WI38 (cell line): ENCODE measurements at regions not wholly inside any gene's neighbourhood (a gene's known extent, or its start where the extent isn't known, plus 50 kb on each side); places are given as distances from the start of the nearest gene placed in this dataset.

Experiments
- H3K4me3 ChIP-seq: 2 replicates; pipeline ENCODE4 v1.5.1; 2011; ENCODE audit warnings: low read depth, mild to moderate bottlenecking, control low read depth, low read length
- TF ChIP-seq, protein P1 (sequence below): IDR thresholded peaks from 2 replicates; pipeline ENCODE4 v1.5.1; 2012; ENCODE audit warnings: low read depth, mild to moderate bottlenecking, control low read depth, low read length

DNA sequence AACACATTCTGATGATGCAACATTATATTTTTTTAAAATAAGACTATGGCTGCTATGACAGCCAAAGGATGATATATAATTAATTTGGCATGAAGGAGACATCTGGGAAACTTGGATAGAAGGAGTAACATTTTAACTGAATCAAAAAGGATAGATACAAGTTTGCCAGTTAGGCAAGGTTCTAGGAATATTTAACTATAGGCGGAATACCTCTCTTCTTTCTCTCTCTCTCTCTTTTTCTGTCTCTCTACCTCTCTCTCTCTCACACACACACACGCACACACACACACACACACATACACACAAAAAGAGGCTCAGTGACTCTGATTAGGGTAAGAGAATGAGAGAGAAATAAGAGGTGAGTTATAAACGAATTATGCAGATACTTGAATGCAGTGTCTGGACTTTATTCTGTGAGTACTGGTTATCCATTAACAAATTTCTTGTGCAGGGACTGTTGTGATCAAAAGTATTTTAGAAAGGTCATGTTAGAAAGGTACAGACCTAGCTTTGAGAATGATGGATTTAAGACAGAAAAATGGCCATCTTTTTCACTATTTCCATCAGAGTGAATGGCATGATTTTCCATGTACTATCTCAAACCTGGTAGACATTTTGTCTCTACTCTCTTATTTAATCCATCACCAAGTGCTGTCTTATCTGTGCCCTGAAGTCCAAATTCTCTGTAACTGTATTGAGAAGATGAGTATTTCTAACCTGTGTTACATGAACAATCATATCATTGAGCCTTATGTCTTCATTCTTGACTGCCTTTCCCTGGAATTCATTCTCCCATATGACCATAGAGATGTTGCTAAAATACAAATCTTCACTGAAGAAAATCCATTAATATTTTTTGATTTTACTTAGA lies 1106.9 kb upstream of the ADGRL4 start:
- no peak overlapping the region for H3K4me3 ChIP-seq
- TF ChIP-seq, protein P1, sequence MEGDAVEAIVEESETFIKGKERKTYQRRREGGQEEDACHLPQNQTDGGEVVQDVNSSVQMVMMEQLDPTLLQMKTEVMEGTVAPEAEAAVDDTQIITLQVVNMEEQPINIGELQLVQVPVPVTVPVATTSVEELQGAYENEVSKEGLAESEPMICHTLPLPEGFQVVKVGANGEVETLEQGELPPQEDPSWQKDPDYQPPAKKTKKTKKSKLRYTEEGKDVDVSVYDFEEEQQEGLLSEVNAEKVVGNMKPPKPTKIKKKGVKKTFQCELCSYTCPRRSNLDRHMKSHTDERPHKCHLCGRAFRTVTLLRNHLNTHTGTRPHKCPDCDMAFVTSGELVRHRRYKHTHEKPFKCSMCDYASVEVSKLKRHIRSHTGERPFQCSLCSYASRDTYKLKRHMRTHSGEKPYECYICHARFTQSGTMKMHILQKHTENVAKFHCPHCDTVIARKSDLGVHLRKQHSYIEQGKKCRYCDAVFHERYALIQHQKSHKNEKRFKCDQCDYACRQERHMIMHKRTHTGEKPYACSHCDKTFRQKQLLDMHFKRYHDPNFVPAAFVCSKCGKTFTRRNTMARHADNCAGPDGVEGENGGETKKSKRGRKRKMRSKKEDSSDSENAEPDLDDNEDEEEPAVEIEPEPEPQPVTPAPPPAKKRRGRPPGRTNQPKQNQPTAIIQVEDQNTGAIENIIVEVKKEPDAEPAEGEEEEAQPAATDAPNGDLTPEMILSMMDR: no peak

DNA sequence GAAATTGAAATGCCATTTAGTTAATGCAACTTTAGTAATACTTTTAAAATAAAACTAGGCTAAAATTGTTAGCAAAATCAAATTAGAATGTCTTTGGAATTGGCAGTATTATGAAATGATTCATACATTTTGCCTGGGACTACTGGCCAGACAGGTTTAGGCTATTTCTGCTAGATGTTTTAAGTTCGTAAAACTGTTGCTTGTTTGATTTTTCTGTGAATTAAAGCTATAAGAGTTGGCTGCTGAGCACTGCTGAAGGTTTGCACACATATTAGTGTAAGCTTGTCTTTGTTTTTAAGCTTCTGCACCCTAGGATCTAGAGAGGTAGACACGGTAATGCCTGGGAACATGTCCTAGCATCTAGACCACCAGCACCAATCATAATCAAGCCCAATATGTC lies 1094.6 kb upstream of the ADGRL4 start:
- TF ChIP-seq, protein P1: no peak
- H3K4me3 ChIP-seq: no peak overlapping the region

DNA sequence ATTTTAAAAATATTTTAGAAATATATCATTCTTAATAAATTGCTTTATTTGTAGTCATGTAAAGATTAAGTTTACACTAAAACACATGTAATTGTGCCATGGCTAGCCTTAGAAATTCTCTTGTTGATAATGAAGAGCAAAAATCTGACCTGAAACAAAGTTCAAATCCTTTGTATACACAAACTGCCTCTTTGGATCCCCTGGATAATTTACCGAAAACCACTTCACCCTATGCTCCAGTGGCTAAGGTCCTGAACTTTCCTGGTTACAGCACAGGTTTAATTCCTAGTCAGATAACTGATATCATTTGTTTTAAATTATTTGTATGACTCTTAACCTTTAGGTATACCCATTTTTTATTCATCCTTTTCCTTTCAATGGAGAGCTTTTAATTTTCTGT lies 1093.2 kb upstream of the ADGRL4 start:
- TF ChIP-seq, protein P1: no peak
- no peak overlapping the region for H3K4me3 ChIP-seq

DNA sequence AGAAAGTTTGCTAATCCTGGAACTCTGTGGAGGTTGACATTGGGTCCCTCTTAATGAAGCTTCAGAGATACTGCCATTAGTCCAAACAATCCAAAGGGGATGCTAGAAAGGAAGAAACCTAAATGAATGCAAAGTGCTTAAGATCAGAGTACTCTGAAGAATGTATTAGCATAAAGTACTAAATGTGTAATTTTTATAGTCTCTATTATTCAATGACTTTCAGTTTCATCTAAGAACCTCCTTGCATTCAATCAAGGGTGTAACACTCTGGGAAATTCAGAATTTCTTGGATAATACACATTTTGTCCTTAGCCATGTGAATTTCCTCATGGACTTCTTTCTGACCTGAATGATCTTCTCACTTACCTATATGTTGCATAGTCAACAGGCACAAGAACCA lies 1078.5 kb upstream of the ADGRL4 start:
- TF ChIP-seq, protein P1: no peak
- no peak overlapping the region for H3K4me3 ChIP-seq

DNA sequence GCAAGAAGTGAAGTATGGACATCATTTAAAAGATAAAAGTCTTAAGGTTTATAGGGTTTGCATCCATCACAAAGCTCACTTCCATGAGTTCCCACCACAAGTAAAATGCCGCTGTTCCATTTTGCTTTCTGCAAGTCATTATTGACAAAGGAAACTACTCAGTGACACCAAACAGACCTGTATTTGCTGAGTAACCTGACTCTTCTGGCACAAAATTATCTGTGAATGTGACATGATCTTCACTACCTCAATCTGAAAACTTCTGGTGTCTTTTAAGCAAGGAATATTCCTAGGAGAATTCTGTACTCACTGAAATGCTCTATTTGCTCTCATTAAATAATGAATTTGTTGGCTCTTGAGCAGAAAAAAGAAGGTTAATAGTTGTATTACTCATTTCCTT lies 1077.4 kb upstream of the ADGRL4 start:
- H3K4me3 ChIP-seq: no peak overlapping the region
- TF ChIP-seq, protein P1: no peak

DNA sequence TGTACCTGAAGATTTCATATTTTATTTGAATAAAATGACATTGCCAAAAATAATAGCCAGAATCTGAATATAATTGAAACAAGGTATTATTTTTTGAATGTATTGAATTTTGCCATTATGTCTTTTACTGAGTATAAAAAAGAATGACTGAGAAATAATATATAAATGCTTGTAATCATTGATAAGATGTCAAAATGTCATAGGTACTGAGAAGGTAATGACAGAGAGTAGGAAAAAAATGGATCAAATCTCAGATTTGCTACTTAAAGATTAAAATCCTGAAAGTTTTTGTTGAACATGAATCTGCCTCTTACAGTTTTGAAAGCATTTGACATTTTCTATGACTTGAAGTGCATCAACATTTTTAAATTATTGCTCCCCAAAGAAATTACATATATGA lies 1069.9 kb upstream of the ADGRL4 start:
- TF ChIP-seq, protein P1: no peak
- no peak overlapping the region for H3K4me3 ChIP-seq

DNA sequence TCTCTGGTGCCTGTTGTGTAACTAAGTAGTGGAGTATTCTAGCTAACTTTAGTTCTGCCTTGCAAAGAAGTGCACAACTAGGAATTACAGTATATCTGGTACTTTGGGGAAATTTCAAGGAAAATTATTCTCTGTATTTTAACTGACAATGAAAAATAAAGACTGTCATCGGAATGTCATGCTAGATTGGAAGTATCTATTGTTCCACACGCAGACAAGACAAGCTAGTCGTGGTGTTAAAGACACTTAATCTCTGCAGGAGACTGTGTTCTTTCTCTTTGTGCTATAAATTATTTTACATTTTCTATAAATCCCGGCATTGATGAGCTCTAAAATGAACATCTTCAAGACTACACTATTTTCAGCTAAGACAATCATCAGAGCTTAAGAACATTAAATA lies 1068.8 kb upstream of the ADGRL4 start:
- no peak overlapping the region for H3K4me3 ChIP-seq
- TF ChIP-seq, protein P1: no peak
